Rectal smooth muscle tissue (tissue), 1 donor: ENCODE measurements at regions not wholly inside any gene's neighbourhood (a gene's known extent, or its start where the extent isn't known, plus 50 kb on each side); places are given as distances from the start of the nearest gene placed in this dataset.
A peak's percentile ranks its signal among the peaks of the same experiment; 100 is the strongest.

ENCODE experiments used
- H3K27ac ChIP-seq: one replicate; pipeline ENCODE4 v1.7.0; 2013; ENCODE audit warnings: low read depth, low read length, inconsistent platforms
- H3K27me3 ChIP-seq: one replicate; pipeline ENCODE4 v1.7.0; 2013; ENCODE audit warnings: low read length; ENCODE audit not compliant: control insufficient read depth, insufficient read depth
- H3K36me3 ChIP-seq: one replicate; pipeline ENCODE4 v1.7.0; 2013; ENCODE audit warnings: low read length; ENCODE audit not compliant: control insufficient read depth, insufficient read depth
- H3K4me1 ChIP-seq: one replicate; pipeline ENCODE4 v1.7.0; 2013; ENCODE audit warnings: low read length; ENCODE audit not compliant: control insufficient read depth, insufficient read depth
- H3K4me3 ChIP-seq: one replicate; pipeline ENCODE4 v1.7.0; 2013; ENCODE audit warnings: low read length
- H3K9ac ChIP-seq: one replicate; pipeline ENCODE4 v1.7.0; 2013; ENCODE audit warnings: low read length

DNA sequence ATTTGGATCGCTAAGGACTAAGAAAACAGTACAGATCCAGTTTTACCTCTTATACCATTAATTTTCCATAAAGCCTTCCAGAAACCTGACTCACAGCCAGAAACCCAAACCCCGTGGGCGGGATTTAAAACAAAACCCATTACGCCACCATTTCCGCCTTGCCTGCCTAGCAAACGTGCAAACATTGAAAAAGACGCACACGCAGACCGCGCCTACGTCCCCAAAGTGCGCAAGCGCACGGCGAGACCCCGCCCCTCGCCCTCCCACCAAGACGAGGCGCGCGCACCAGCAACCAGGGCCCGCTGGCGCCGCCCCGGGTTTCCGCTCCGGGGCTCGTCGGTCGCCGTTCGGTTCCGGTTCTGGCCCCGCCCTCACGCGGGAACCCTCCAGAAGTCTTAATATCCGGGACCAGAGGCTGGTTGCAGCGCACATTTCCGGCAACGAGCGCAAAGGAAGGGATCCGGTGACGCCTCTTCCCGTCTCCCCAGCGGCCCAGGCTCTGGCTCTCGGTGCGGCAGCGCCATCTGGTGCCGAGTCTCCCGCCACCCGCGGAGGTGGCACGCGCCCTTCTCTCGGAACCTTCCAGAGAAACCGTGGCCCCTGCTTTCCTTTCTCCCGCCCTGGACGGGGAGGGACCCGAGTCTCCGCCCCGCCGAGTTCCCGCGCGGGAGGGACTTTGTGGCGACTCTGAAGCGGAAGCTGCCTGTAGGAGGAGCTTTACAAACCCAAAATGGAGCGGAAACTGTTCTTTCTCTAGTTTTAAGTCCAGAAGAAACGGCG lies 256.9 kb upstream of the STARD13 start:
- Histone ChIP-seq H3K4me1 (peaks cover 33% of the 10 kb centered on the region), H3K27me3 (no peaks in the 10 kb centered on the region), H3K4me3 (peak overlapping the region; percentile 79)

DNA sequence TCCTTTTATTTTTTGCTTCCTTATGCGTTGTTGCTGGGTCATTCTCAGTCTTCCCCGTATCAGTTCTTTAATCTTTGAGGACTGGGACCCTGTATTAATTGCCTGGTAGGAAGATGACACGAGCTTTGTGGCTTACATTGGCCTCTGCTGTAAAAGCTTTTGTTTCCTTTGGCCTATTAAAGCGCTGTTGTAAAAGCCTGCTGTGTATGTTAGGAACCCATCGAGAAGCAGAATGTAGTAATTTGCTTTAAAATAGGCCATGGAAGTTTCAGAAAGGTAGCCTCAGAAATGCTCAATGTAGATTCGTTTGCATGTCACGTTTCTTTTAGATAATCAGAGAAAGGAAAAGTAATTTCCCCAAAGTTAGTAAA lies 257.5 kb upstream of the STARD13 start:
- H3K27ac ChIP-seq = peak overlapping the region; percentile 91
- peak overlapping the region; percentile 47 for H3K9ac ChIP-seq
- H3K36me3 ChIP-seq = no peaks in the 10 kb centered on the region
- peaks cover 29% of the 10 kb centered on the region for H3K4me1 ChIP-seq
- peak overlapping the region; percentile 63 for H3K4me3 ChIP-seq
- H3K27me3 ChIP-seq = no peaks in the 10 kb centered on the region

More for the DNA sequence above, 256.9 kb upstream of the STARD13 start:
- no peaks in the 10 kb centered on the region for H3K36me3 ChIP-seq
- H3K27ac ChIP-seq = peak overlapping the region; percentile 91
- peak overlapping the region; percentile 81 for H3K9ac ChIP-seq

DNA sequence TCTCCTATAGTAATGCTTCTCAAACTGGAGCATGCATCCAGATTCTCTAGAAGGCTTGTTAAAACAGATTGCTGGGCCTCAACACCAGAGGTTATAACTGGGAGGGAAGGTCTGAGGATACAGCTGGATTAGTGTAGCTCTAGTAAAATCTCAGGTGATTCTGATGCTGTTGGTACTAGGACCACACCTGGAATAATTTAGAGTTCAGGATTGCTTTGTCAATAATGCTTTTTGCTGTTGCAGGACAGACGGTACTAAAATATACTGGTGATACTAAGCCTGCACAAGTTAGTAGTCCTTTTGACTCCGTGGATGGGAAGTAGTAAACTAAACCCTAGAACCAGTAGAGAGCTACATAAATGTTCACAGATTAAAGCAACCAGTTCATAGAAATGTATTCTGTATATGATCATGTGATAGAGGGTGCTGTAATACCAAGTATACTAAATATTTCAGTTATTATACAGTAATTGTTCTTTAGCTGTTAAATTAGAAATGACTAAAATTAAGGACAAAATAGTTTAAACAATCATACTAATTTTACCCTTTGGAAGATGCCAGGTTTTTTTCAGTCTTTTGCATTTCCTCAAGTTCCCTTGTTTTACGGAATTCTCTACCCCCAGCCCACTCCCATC lies 258.2 kb upstream of the STARD13 start:
- H3K36me3 ChIP-seq = no peaks in the 10 kb centered on the region
- no peaks in the 10 kb centered on the region for H3K27me3 ChIP-seq
- no peak overlapping the region for H3K9ac ChIP-seq
- H3K4me1 ChIP-seq = peaks cover 25% of the 10 kb centered on the region
- peak overlapping the region; percentile 14 for H3K4me3 ChIP-seq
- H3K27ac ChIP-seq = peak overlapping the region; percentile 91

DNA sequence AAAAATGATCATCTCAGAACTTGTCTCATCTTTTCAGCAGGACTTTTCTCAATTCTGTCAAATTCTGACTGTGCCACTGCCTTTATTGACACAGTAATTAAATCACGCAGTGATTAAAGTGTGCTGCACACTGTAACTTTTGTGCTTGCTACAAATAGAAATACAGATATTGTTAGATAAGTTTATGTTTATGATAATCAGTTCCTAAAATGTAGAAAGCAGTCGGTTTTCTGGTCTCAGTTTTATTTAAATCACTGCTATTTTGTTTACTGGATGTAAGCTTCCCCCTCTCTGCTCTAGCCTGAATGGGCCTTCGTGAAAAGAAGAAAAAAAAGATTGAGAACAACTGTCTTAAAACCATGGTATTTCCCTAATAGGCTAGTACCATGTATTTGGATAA lies 258.8 kb upstream of the STARD13 start:
- Histone ChIP-seq H3K4me1 (peaks cover 25% of the 10 kb centered on the region), H3K9ac (no peak overlapping the region), H3K36me3 (no peaks in the 10 kb centered on the region), H3K27ac (peak overlapping the region; percentile 91), H3K4me3 (no peak overlapping the region), H3K27me3 (no peaks in the 10 kb centered on the region)

DNA sequence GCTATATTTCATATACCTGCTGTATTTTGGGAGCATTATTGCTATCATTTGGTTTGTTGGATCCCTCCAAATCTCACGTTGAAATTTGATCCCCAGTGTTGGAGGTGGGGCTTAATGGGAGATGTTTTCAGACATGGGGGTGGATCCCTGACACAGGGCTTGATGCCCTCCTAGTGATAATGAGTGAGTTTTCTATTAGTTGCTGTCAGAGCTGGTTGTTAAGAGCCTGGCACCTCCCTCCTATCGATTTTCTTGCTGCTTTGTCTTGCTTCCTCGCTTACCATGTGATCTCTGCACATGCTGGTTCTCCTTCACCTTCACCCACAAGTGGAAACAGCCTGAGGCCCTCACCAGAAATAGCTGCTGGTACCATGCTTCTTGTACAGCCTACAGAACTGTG lies 259.9 kb upstream of the STARD13 start:
- Histone ChIP-seq H3K4me3 (no peak overlapping the region), H3K9ac (no peak overlapping the region), H3K36me3 (no peaks in the 10 kb centered on the region), H3K4me1 (peaks cover 23% of the 10 kb centered on the region), H3K27ac (no peak overlapping the region), H3K27me3 (no peaks in the 10 kb centered on the region)

DNA sequence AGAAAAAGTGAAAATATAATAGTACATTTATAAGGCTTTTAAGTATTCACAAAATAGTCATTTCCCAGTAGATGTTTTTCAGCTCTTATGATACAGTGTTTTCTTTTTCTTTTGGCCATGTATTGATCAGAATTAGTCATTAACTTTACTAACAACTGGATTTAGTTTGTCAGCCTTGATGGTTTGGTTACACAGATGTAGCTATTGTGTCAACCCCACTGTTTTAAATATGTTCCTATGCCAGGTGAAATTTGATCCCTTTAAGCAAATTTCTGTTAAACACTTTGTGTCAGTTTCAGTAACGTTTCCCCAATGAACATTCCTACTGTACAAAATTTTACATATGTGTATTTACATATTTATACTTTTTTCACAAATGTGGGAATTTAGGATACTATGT lies 261.5 kb upstream of the STARD13 start:
- peaks cover 13% of the 10 kb centered on the region for H3K4me1 ChIP-seq
- no peak overlapping the region for H3K4me3 ChIP-seq
- no peaks in the 10 kb centered on the region for H3K27me3 ChIP-seq
- no peaks in the 10 kb centered on the region for H3K36me3 ChIP-seq
- H3K9ac ChIP-seq = no peak overlapping the region
- H3K27ac ChIP-seq = no peak overlapping the region

DNA sequence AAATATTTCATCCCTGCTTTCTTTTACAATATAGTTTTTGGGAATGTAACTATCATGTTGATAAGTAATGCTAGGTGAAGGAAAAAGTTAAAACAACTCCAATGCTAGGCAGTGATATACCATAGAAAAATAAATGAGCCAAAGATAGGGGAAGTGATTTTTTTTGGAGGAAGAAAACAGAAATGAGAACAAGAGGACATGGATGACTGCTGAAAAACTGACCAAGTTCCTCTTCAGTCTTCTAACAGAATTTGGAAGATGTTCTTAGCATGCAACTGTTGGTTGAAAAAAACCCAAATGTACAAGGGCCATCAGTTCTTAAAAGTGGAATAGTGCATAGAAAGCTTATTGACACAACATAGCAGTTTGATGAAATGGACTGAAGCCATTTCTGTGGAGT lies 262.5 kb upstream of the STARD13 start:
- H3K27ac ChIP-seq = no peak overlapping the region
- no peak overlapping the region for H3K4me3 ChIP-seq
- H3K9ac ChIP-seq = no peak overlapping the region
- no peaks in the 10 kb centered on the region for H3K27me3 ChIP-seq
- H3K36me3 ChIP-seq = no peaks in the 10 kb centered on the region
- peaks cover 13% of the 10 kb centered on the region for H3K4me1 ChIP-seq

DNA sequence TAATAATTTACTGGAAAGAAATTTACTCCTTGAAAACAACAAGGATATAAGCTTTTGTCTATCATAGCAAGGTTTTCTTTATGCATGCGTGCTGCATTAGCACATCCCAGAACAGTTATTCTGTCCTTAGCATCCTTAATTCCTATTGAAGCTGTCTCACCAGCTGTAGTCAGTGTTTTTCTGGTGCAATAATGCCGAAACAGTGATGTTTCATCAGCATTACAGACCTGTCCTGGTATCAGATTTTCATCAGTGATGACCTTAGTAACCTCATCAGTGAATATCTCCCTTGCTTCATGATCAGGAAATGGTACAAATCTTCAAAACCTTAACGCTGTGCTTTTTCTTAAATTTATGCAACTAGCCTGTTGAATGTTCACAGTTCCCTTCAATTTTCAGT lies 264.7 kb upstream of the STARD13 start:
- H3K27me3 ChIP-seq = no peaks in the 10 kb centered on the region
- H3K27ac ChIP-seq = no peak overlapping the region
- H3K4me3 ChIP-seq = no peak overlapping the region
- H3K9ac ChIP-seq = no peak overlapping the region
- peaks cover 2% of the 10 kb centered on the region for H3K4me1 ChIP-seq
- no peaks in the 10 kb centered on the region for H3K36me3 ChIP-seq

DNA sequence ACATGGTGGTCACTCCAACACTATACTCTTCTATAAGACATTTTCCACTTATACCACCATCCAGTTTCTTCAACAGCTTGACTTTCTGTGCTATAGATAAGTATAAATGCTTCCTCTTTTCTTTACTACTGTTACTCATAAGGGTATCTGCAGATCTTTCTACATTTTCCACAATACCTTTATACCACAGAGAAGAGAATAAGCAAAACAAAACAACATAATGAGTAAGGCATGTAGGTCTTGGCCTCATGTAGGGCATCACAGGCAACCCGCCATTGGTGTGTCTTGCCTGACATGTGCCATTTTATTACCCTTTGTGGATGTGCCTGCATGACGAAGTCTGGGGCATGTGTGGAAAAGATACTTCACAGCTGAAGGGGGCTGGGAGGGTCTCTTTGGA lies 265.3 kb upstream of the STARD13 start:
- no peak overlapping the region for H3K9ac ChIP-seq
- peaks cover 5% of the 10 kb centered on the region for H3K4me1 ChIP-seq
- no peaks in the 10 kb centered on the region for H3K36me3 ChIP-seq
- no peak overlapping the region for H3K27ac ChIP-seq
- no peak overlapping the region for H3K4me3 ChIP-seq
- no peaks in the 10 kb centered on the region for H3K27me3 ChIP-seq

DNA sequence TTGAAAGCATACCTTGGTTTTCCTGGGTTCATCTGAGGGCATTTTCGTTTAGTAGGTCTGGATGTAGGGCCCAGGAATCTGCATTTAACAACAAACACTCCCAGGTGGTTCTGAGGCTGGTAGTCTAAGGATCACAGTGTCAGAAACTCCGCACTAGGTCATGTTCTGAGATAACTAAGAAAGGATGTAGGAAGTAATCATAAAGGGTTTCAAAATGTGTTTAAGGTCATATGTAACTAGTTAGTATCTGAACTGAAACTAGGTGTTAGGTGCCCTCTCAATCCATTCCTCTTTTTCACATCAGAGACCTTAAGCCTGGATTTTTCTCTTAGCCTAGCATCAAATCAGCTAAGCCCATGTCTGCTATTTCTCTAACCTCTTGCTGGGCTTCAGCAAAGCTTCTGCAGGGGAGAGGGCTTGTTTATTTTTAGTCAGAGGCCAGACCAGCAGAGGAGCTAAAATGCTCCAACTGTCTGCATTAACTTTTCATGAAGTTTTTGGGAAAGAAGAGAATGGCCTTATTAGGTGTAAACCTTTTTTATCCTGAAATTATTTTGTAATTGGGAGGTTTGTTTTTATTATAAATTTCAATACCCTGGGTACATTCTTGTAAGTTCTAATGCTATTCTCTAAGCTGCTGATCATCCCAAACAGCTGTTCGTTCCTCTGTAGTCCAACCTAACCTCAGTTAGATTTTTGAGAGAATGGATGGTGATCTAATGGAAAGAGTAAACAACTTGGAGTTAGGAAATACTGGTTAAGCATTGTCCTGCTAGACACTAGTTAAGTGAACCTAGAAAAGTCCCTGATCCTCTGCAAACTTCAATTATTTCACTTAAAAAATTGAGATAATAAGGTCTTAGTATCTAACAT lies 262.8 kb upstream of the RFC3 start:
- H3K9ac ChIP-seq = no peak overlapping the region
- no peak overlapping the region for H3K4me3 ChIP-seq
- peak overlapping the region; percentile 24 for H3K27ac ChIP-seq
- H3K27me3 ChIP-seq = no peaks in the 10 kb centered on the region
- H3K4me1 ChIP-seq = peaks cover 6% of the 10 kb centered on the region
- no peaks in the 10 kb centered on the region for H3K36me3 ChIP-seq

DNA sequence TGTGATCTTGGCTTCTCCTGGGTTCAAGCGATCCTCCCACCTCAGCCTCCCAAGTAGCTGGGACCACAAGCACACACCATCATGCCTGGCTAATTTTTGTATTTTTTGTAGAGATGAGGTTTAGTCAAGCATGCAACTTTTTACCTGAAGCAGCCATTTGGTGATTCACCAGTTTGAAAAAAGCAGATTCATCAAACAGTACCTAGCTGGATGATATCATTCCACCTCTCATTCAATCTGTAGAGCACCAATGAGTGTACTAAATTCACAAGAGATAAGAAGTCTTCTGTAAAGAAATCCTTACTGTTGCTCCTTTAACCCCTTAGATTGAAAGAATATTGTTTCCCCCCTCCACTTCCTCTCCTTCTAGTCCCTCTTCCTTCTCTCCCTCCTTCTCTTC lies 261.1 kb upstream of the RFC3 start:
- no peaks in the 10 kb centered on the region for H3K27me3 ChIP-seq
- H3K4me1 ChIP-seq = peaks cover 12% of the 10 kb centered on the region
- H3K27ac ChIP-seq = no peak overlapping the region
- H3K4me3 ChIP-seq = no peak overlapping the region
- H3K9ac ChIP-seq = no peak overlapping the region
- no peaks in the 10 kb centered on the region for H3K36me3 ChIP-seq

DNA sequence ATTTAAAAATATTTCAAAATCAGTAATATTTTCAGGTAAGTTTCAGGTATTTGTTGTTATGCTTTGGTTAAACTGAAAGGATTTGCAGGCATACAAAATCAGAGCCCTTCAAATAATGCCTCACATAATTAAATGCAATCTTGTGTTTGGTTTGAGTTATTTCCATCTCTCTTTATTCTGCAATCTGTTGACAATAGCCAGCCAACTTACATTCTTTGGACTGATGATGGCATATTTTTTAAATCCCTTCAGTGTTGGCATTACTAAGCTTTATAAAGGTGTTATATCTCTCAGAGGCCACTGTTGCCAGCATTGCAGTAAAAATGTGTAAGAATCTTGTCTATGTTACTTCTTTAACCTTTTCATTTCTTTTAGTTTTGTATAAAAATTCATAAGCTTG lies 257.2 kb upstream of the RFC3 start:
- Histone ChIP-seq H3K27me3 (no peaks in the 10 kb centered on the region), H3K4me3 (no peak overlapping the region), H3K4me1 (peaks cover 7% of the 10 kb centered on the region), H3K27ac (no peak overlapping the region), H3K36me3 (no peaks in the 10 kb centered on the region), H3K9ac (no peak overlapping the region)
